Cerebellar cortex (tissue), 1 donor: ENCODE measurements at regions not wholly inside any gene's neighbourhood (a gene's known extent, or its start where the extent isn't known, plus 50 kb on each side); places are given as distances from the start of the nearest gene placed in this dataset.

Source experiments
- DNase-seq: peaks from one replicate; pipeline ENCODE4 v3.0.0-alpha.2; 2015; ENCODE audit warnings: low spot score

GRCh38 chr14:97524589-97525319, 727.6 kb downstream of the VRK1 start:
- no peak for DNase-seq

GRCh38 chr14:97527993-97528392, 730.8 kb downstream of the VRK1 start:
- no peak for DNase-seq

- no peak for DNase-seq
Measured at GRCh38 chr14:97532052-97532451, 734.9 kb downstream of the VRK1 start.

- DNase-seq, result no peak
Measured at GRCh38 chr14:97536421-97536820, 739.2 kb downstream of the VRK1 start.

GRCh38 chr14:97538749-97539410, 741.7 kb downstream of the VRK1 start:
- no peak for DNase-seq

GRCh38 chr14:97539411-97539795, 742.2 kb downstream of the VRK1 start:
- no peak for DNase-seq

GRCh38 chr14:97539884-97540283, 742.7 kb downstream of the VRK1 start:
- DNase-seq, result no peak

- DNase-seq, result no peak
Measured at GRCh38 chr14:97543221-97543620, 746.0 kb downstream of the VRK1 start.

GRCh38 chr14:97543816-97544215, 746.6 kb downstream of the VRK1 start:
- no peak for DNase-seq

- DNase-seq, result no peak
Measured at GRCh38 chr14:97544571-97544970, 747.4 kb downstream of the VRK1 start.

GRCh38 chr14:97546491-97547230, 749.5 kb downstream of the VRK1 start:
- DNase-seq, result no peak

GRCh38 chr14:97550463-97550862, 753.3 kb downstream of the VRK1 start:
- no peak for DNase-seq

GRCh38 chr14:97554597-97554996, 757.4 kb downstream of the VRK1 start:
- DNase-seq, result no peak

- DNase-seq, result no peak
Measured at GRCh38 chr14:97564334-97564733, 767.2 kb downstream of the VRK1 start.

- no peak for DNase-seq
Measured at GRCh38 chr14:97571201-97571600, 774.0 kb downstream of the VRK1 start.

- no peak for DNase-seq
Measured at GRCh38 chr14:97571866-97572555, 774.8 kb downstream of the VRK1 start.

- no peak for DNase-seq
Measured at GRCh38 chr14:97572583-97573458, 775.6 kb downstream of the VRK1 start.

GRCh38 chr14:97575677-97576076, 778.5 kb downstream of the VRK1 start:
- no peak for DNase-seq

GRCh38 chr14:97578982-97579548, 781.9 kb downstream of the VRK1 start:
- no peak for DNase-seq

GRCh38 chr14:97581016-97581415, 783.8 kb downstream of the VRK1 start:
- no peak for DNase-seq

GRCh38 chr14:97582022-97582421, 784.8 kb downstream of the VRK1 start:
- no peak for DNase-seq
